IPS-18a (cell line): ENCODE measurements at regions not wholly inside any gene's neighbourhood (a gene's known extent, or its start where the extent isn't known, plus 50 kb on each side); places are given as distances from the start of the nearest gene placed in this dataset.
"Not testable (repeated sequence)": the region's sequence is repeated elsewhere in the genome, so short reads cannot be mapped to it uniquely, and the experiment has no call there.

Experiments
- H3K27ac ChIP-seq: one replicate; pipeline ENCODE4 v1.5.1; 2013; ENCODE audit warnings: low read length
- H3K27me3 ChIP-seq: one replicate; pipeline ENCODE4 v1.6.1; 2013; ENCODE audit warnings: mild to moderate bottlenecking, low read length; ENCODE audit not compliant: control insufficient read depth, insufficient read depth
- H3K36me3 ChIP-seq: one replicate; pipeline ENCODE4 v1.6.1; 2013; ENCODE audit warnings: low read depth, low read length; ENCODE audit not compliant: control insufficient read depth
- H3K4me1 ChIP-seq: one replicate; pipeline ENCODE4 v1.6.1; 2013; ENCODE audit warnings: low read depth, low read length; ENCODE audit not compliant: control insufficient read depth
- H3K4me3 ChIP-seq: one replicate; pipeline ENCODE4 v1.5.1; 2013; ENCODE audit warnings: low read length
- H3K9ac ChIP-seq: one replicate; pipeline ENCODE4 v1.6.1; 2013; ENCODE audit warnings: mild to moderate bottlenecking, low read length, moderate library complexity
- H3K9me3 ChIP-seq: one replicate; pipeline ENCODE4 v1.6.1; 2013; ENCODE audit warnings: low read depth, low read length; ENCODE audit not compliant: control insufficient read depth

DNA sequence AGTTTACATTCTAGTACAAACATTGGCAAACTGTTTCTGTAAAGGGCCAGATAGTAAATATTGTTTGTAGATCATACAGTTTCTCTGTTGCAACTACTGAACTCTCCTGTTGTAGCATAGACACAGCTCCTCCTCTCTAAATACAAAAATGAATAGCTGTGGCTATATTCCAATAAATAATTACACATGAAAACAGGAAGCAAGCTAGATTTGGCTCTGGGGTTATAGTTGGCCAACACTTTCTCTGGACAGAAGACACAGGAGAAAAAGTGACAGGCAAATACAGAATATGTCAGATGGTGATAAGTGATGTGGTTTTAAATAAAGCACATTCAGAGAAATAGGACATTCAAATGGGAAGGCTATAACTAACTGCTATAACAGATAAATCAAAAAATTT is 957.0 kb downstream of the LTN1 start:
- H3K4me1 ChIP-seq, H3K9ac ChIP-seq, H3K36me3 ChIP-seq, H3K27ac ChIP-seq, H3K4me3 ChIP-seq, H3K27me3 ChIP-seq: not testable (repeated sequence)
- peaks cover 10% of the 10 kb centered on the region for H3K9me3 ChIP-seq

DNA sequence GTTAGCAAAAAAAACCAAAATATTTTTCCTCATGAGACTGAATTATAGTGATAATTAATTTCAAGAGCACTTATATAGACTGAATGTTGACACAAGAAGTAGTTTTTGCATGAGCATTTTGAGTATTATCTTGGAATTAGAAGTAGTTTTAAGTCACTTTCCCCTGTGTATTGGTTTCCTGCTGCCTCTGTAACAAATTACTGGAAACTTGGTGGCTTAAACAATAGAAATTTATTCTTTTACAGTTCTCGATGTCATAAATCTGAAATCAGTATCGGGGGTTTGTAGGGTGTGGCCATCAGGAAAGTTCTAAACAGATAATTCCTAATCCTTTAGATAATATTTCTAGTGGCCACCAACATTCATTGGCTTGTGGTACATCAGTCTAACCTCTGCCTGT is 957.8 kb downstream of the LTN1 start:
- H3K36me3 ChIP-seq, H3K4me1 ChIP-seq, H3K9ac ChIP-seq, H3K27ac ChIP-seq, H3K27me3 ChIP-seq, H3K4me3 ChIP-seq: not testable (repeated sequence)
- H3K9me3 ChIP-seq, result peaks cover 10% of the 10 kb centered on the region

DNA sequence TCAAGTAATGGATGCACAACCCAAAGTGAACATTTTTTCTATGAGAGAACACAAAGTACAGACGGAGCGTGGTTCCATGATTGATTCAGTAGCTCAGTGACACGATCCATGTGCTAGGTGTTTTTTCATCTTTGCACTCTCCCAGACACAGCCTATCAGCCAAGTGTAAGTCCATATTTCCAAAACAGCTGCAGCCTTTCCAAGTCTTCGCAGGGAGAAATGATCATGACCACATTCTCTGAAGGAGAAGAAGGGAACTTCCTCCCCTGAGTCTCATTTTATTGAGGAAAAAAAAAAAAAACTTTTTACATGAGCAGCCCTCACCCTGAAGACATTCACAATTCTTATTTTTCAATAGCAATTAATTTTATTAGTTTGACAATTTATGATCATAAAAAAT is 958.3 kb downstream of the LTN1 start:
- not testable (repeated sequence) for H3K36me3 ChIP-seq, H3K9ac ChIP-seq, H3K27me3 ChIP-seq, H3K4me3 ChIP-seq, H3K4me1 ChIP-seq, H3K27ac ChIP-seq
- peaks cover 11% of the 10 kb centered on the region for H3K9me3 ChIP-seq

DNA sequence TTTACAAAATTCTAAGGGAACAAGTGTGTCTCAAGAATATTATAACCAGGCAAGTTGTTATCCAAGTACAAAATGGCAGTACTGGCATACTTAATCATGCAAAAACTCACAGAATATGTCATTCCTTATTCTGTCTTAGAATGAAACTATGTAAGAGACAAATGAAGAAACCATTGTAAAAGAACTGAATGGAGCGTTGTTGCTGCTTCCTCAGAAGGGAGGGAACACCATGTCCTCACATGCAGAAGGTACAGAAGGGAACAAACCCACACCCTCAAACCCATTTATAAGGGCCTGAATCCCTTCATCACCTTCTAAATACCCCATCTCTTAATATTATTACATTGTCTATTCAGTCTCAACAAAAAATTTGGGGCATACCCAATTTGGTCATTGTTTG is 960.0 kb downstream of the LTN1 start:
- not testable (repeated sequence) for H3K4me1 ChIP-seq, H3K27me3 ChIP-seq, H3K4me3 ChIP-seq, H3K36me3 ChIP-seq, H3K9ac ChIP-seq, H3K27ac ChIP-seq
- H3K9me3 ChIP-seq, result peaks cover 13% of the 10 kb centered on the region

DNA sequence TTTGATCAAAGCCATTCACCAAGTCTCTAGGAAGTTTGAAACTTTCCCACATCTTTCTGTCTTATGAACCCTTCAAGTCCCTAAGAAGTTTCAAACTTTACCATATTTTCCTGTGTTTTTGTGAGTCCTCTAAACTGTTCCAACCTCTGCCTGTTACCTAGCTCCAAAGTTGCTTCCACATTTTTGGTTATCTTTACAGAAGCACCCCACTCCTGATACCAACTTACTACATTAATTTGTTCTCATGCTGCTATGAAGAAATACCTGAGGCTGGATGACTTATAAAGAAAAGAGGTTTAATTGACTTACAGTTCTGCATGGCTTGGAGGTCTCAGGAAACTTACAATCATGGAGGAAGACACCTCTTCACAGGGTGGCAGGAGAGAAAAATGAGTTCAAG is 961.6 kb downstream of the LTN1 start:
- H3K9me3 ChIP-seq, result peaks cover 13% of the 10 kb centered on the region
- not testable (repeated sequence) for H3K4me3 ChIP-seq, H3K27ac ChIP-seq, H3K27me3 ChIP-seq, H3K4me1 ChIP-seq, H3K9ac ChIP-seq, H3K36me3 ChIP-seq

DNA sequence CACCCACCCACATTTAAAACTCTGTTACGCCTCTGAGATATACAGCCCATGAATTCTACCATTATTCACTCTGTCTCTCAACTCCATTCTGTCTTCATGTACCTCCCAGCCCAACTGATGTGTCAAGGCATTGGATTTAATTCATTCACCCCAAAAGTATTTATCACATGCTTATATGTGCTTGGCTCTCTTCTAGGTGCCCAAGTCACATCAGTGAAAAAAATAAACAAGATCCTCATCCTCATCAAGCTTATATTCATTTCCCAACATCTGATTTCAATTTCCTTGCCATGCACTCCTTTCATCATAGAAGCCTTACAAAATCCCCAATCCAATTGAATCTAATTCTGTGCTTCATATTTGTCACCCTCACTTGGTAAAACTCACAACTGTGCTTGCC is 967.6 kb downstream of the LTN1 start:
- Histone ChIP-seq H3K4me3 (no peak overlapping the region), H3K27me3 (no peaks in the 10 kb centered on the region), H3K9ac (no peak overlapping the region), H3K4me1 (no peaks in the 10 kb centered on the region), H3K36me3 (no peaks in the 10 kb centered on the region), H3K27ac (no peak overlapping the region), H3K9me3 (peaks cover 3% of the 10 kb centered on the region)

DNA sequence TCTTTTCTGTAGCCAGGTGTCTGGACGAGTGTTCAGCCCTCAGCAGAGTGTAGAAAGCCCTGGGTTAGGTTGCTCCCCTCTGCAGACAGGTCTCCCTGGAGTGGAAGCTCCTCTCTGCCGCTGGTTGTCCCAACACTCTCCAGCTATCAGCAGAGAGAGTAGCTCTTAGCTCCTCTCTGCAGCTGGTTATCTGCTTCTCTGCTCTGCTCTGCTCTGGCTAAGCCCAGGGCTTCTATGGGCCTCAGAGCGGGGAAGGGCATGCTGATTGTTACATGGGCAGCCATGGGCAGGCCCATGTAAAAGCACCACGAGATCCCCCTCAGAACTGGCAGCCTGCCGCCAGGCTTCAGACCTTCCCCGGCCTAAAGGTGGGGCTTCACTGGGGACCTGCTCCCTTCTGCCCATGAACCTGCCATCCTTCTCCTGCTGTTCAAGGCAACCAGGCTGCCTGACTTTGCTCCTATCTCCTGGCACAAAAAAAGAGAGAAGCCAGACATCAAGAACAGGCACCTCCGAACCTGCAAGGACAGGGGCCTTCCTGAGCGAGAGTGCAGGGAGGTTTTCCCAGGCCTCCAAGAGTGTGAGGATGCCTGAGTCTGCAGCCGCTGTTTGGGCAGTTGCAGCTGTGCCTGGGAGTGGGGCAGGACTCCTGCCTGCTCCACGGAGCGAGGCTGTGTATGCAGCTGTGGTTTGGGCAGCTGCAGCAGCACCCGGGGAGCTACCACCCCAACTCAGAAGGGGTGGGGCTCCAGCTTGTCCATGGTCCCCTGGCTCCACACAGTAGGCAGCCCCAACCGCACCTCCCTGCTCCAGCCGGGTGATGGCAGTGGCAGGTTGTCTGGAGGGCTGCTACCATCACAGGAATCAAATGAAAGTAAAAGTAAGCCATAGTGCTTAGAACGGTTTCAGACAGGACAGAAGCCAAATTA is 973.7 kb downstream of the LTN1 start:
- no peaks in the 10 kb centered on the region for H3K27me3 ChIP-seq
- H3K9me3 ChIP-seq, result no peaks in the 10 kb centered on the region
- H3K9ac ChIP-seq, result no peak overlapping the region
- no peak overlapping the region for H3K4me3 ChIP-seq
- H3K4me1 ChIP-seq, result no peaks in the 10 kb centered on the region
- no peaks in the 10 kb centered on the region for H3K36me3 ChIP-seq
- H3K27ac ChIP-seq, result no peak overlapping the region

DNA sequence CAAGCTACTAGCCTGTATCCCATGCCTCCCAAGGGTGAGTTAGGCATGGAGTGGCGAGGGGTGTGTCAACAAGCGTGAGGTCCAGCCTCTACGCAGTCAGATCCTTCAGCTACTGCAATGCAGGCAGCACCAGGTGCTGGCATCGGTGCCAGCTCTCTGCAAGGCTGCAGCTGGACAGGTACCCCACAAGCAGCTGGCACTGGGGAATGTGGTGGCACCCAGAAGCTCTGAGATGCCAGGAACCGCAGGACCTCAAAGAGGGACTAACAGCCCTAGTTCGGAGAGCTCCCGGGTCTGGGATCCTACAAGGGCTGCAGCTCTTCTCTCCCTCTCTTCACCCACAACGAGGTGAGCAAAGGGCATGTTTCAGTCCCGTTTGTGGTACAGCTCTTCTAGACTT is 974.5 kb downstream of the LTN1 start:
- H3K9me3 ChIP-seq, result no peaks in the 10 kb centered on the region
- no peak overlapping the region for H3K9ac ChIP-seq
- H3K36me3 ChIP-seq, result no peaks in the 10 kb centered on the region
- H3K4me1 ChIP-seq, result no peaks in the 10 kb centered on the region
- no peaks in the 10 kb centered on the region for H3K27me3 ChIP-seq
- no peak overlapping the region for H3K27ac ChIP-seq
- no peak overlapping the region for H3K4me3 ChIP-seq

DNA sequence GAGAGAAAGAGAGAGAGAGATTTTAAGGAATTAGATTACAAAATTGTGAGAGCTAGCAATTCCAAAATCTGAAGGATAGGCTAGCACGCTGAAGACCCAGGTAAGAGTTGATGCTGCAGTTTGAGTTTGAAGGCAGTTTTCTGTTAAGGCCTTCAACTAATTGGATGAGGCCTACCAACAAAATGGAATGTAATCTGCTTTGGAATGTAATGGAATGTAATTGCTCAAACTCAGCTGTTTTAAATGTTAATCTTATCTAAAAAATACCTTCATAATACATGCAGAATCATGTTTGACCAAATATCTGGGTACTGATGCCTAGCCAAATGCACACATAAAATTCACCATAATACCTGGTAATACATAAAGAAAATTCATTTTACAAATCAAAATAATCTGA is 976.1 kb downstream of the LTN1 start:
- Histone ChIP-seq H3K4me3 (no peak overlapping the region), H3K27me3 (no peaks in the 10 kb centered on the region)

DNA sequence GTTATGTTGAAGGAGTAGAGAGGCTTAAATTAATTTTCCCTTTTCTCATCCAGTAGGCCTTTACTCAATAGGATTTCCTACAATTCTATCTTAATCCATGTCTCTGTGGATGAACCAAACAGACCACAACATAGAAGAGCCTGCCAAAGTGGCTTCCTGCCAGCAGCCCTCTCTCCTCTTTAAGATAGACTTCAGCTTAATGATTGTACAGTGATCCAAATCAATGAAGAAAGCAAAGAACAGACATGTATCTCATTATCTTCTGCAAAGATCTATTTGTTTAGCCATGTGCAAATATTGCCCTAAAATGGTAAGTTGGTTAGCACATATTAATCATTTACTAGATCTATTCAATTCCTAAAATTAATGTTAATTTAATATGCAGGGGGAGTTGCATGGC is 979.6 kb downstream of the LTN1 start:
- not testable (repeated sequence) for H3K4me1 ChIP-seq, H3K27me3 ChIP-seq, H3K27ac ChIP-seq, H3K36me3 ChIP-seq, H3K9me3 ChIP-seq, H3K9ac ChIP-seq, H3K4me3 ChIP-seq

More for the DNA sequence above, 976.1 kb downstream of the LTN1 start:
- Histone ChIP-seq H3K27ac (no peak overlapping the region), H3K9me3 (no peaks in the 10 kb centered on the region), H3K4me1 (no peaks in the 10 kb centered on the region), H3K36me3 (no peaks in the 10 kb centered on the region), H3K9ac (no peak overlapping the region)

DNA sequence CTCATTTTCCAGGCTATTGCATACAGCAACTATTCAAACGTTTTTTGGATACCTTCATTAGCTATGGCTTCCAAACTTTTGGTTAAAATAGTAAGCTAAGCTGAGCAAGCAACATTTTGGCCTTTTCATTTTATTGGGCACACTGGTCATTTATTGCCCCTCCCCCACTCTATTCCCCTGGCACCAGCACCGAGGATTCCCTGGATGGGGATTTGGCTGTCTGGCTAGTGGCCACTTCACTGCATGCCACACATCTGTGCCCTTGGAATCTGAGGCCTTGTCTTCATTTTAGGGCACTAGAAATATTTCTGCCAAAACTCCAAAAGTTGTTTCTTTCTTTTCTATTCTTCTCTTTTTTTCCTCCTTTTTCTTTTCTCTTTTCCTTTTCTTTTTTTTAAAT is 980.7 kb downstream of the LTN1 start:
- not testable (repeated sequence) for H3K4me1 ChIP-seq, H3K9me3 ChIP-seq, H3K27ac ChIP-seq, H3K36me3 ChIP-seq, H3K9ac ChIP-seq, H3K4me3 ChIP-seq, H3K27me3 ChIP-seq

DNA sequence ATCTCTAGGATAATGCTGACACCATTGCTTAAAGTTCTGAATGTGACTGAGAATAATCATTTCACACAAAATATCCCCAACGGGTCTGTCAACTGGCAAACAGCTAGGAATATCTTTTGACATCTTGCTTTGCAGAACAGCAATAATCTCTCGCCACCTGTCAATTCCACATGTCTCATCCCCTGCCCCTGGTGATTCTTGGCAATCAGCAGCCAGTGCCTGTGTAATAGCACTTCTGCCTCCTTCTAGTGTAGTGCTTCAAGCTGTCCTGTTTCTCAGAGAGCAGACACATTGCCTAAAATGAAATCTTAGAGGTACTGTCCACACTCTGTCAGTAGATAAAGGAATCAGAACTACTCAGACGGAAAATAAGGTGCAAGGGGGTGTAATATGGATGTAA is 984.4 kb downstream of the LTN1 start:
- not testable (repeated sequence) for H3K4me3 ChIP-seq, H3K9me3 ChIP-seq, H3K36me3 ChIP-seq, H3K27me3 ChIP-seq, H3K27ac ChIP-seq, H3K4me1 ChIP-seq, H3K9ac ChIP-seq
